H9 (cell line): ENCODE measurements at regions not wholly inside any gene's neighbourhood (a gene's known extent, or its start where the extent isn't known, plus 50 kb on each side); places are given as distances from the start of the nearest gene placed in this dataset.

Experiments used
- DNase-seq: peaks from one replicate; pipeline ENCODE4 v3.0.0-alpha.2; 2017
- H2AFZ ChIP-seq: one replicate; pipeline ENCODE4 v1.6.1; 2013; ENCODE audit warnings: mild to moderate bottlenecking, low read length, control low read depth, moderate library complexity
- H2AK5ac ChIP-seq: 2 replicates; pipeline ENCODE4 v1.6.1; 2013; ENCODE audit warnings: low read length, control low read depth, mixed read lengths; ENCODE audit not compliant: insufficient read length
- H2BK120ac ChIP-seq: one replicate; pipeline ENCODE4 v1.6.1; 2013; ENCODE audit warnings: low read depth, mild to moderate bottlenecking, low read length, control low read depth, inconsistent platforms; ENCODE audit not compliant: poor library complexity, severe bottlenecking
- H2BK12ac ChIP-seq: 2 replicates; pipeline ENCODE4 v1.6.1; 2013; ENCODE audit warnings: low read length, control low read depth, mixed read lengths, low read depth; ENCODE audit not compliant: insufficient read length
- H2BK15ac ChIP-seq: 2 replicates; pipeline ENCODE4 v1.6.1; 2013; ENCODE audit warnings: low read depth, low read length, control low read depth
- H2BK20ac ChIP-seq: one replicate; pipeline ENCODE4 v1.6.1; 2013; ENCODE audit warnings: low read depth, mild to moderate bottlenecking, low read length, control low read depth, inconsistent platforms; ENCODE audit not compliant: poor library complexity, severe bottlenecking
- H2BK5ac ChIP-seq: 2 replicates; pipeline ENCODE4 v1.6.1; 2013; ENCODE audit warnings: low read length, control low read depth, mixed read lengths; ENCODE audit not compliant: insufficient read length
- H3K14ac ChIP-seq: 2 replicates; pipeline ENCODE4 v1.6.1; 2013; ENCODE audit warnings: low read length, control low read depth; ENCODE audit not compliant: insufficient read depth
- H3K18ac ChIP-seq: 2 replicates; pipeline ENCODE4 v1.6.1; 2013; ENCODE audit warnings: low read depth, mild to moderate bottlenecking, mixed read lengths, low read length, control low read depth; ENCODE audit not compliant: insufficient read length
- H3K23ac ChIP-seq: 2 replicates; pipeline ENCODE4 v1.6.1; 2013; ENCODE audit warnings: low read length, control low read depth, mixed read lengths, low read depth; ENCODE audit not compliant: insufficient read length
- H3K23me2 ChIP-seq: 2 replicates; pipeline ENCODE4 v1.6.1; 2013; ENCODE audit warnings: low read depth, mild to moderate bottlenecking, mixed read lengths, low read length, control low read depth; ENCODE audit not compliant: insufficient read length, poor library complexity, severe bottlenecking
- H3K27ac ChIP-seq: 2 replicates; pipeline ENCODE4 v1.5.1; 2013; ENCODE audit warnings: low read length, control low read depth, mixed read lengths, low read depth; ENCODE audit not compliant: insufficient read length
- H3K27me3 ChIP-seq: 2 replicates; pipeline ENCODE4 v1.6.1; 2013; ENCODE audit warnings: low read length, control low read depth, inconsistent platforms; ENCODE audit not compliant: insufficient read depth
- H3K4ac ChIP-seq: 2 replicates; pipeline ENCODE4 v1.6.1; 2013; ENCODE audit warnings: low read depth, mild to moderate bottlenecking, control low read depth, inconsistent platforms, low read length, moderate library complexity
- H3K4me1 ChIP-seq: 2 replicates; pipeline ENCODE4 v1.6.1; 2013; ENCODE audit warnings: low read length, control low read depth, inconsistent platforms; ENCODE audit not compliant: insufficient read depth
- H3K4me2 ChIP-seq: 2 replicates; pipeline ENCODE4 v1.6.1; 2013; ENCODE audit warnings: low read length, control low read depth, mixed read lengths; ENCODE audit not compliant: insufficient read length, insufficient read depth
- H3K56ac ChIP-seq: 2 replicates; pipeline ENCODE4 v1.6.1; 2013; ENCODE audit warnings: low read depth, mild to moderate bottlenecking, mixed read lengths, low read length, control low read depth; ENCODE audit not compliant: insufficient read length
- H3K79me1 ChIP-seq: 2 replicates; pipeline ENCODE4 v1.6.1; 2013; ENCODE audit warnings: low read depth, mild to moderate bottlenecking, moderate library complexity, low read length, control low read depth, inconsistent platforms; ENCODE audit not compliant: insufficient read depth, poor library complexity, severe bottlenecking
- H3K79me2 ChIP-seq: 2 replicates; pipeline ENCODE4 v1.6.1; 2013; ENCODE audit warnings: low read length, control low read depth, inconsistent platforms; ENCODE audit not compliant: insufficient read depth
- H3K9ac ChIP-seq: 2 replicates; pipeline ENCODE4 v1.6.1; 2013; ENCODE audit warnings: low read length, control low read depth, mixed read lengths; ENCODE audit not compliant: insufficient read length; ENCODE audit errors: extremely low read depth
- H3K9me3 ChIP-seq: one replicate; pipeline ENCODE4 v1.6.1; 2013; ENCODE audit warnings: low read depth, low read length, inconsistent platforms; ENCODE audit not compliant: control insufficient read depth
- H3T11ph ChIP-seq: one replicate; pipeline ENCODE4 v1.6.1; 2013; ENCODE audit warnings: mild to moderate bottlenecking, low read length, control low read depth, inconsistent platforms
- H4K20me1 ChIP-seq: one replicate; pipeline ENCODE4 v1.6.1; 2013; ENCODE audit not compliant: control insufficient read depth, insufficient read length, insufficient read depth
- H4K5ac ChIP-seq: 2 replicates; pipeline ENCODE4 v1.6.1; 2013; ENCODE audit warnings: low read depth, mild to moderate bottlenecking, mixed read lengths, low read length, control low read depth; ENCODE audit not compliant: insufficient read length
- H4K8ac ChIP-seq: replicated peaks from 2 replicates; pipeline ENCODE4 v1.6.1; 2013; ENCODE audit warnings: low read length, control low read depth, mixed read lengths, low read depth; ENCODE audit not compliant: insufficient read length
- H4K91ac ChIP-seq: 2 replicates; pipeline ENCODE4 v1.6.1; 2013; ENCODE audit warnings: low read depth, mild to moderate bottlenecking, moderate library complexity, mixed read lengths, low read length, control low read depth; ENCODE audit not compliant: insufficient read length
- H3K27ac Mint-ChIP-seq, 3 experiments: 2 replicates in 2 of 3; 3 replicates in 1 of 3; pipeline ENCODE4 v1.8.0; 2020 to 2021; ENCODE audit warnings: mixed read lengths in 3 of 3, mild to moderate bottlenecking in 1 of 3, moderate library complexity in 1 of 3
- H3K27me3 Mint-ChIP-seq: 2 replicates; pipeline ENCODE4 v1.8.0; 2021; ENCODE audit warnings: low read depth, mild to moderate bottlenecking, moderate library complexity, mixed read lengths
- H3K36me3 Mint-ChIP-seq, 3 experiments: 2 replicates in 2 of 3; 3 replicates in 1 of 3; pipeline ENCODE4 v1.8.0; 2020 to 2021; ENCODE audit warnings: low read depth in 3 of 3, mixed read lengths in 3 of 3; ENCODE audit not compliant: insufficient read depth in 1 of 3
- H3K4me1 Mint-ChIP-seq, 2 experiments: 2 replicates each; pipeline ENCODE4 v1.8.0; 2020; ENCODE audit warnings: mixed read lengths in 2 of 2
- H3K4me3 Mint-ChIP-seq, 2 experiments: 2 replicates in 1 of 2; 3 replicates in 1 of 2; pipeline ENCODE4 v1.8.0; 2020 to 2021; ENCODE audit warnings: mild to moderate bottlenecking in 2 of 2, mixed read lengths in 2 of 2, moderate library complexity in 1 of 2
- H3K9me3 Mint-ChIP-seq, 2 experiments: 2 replicates in 1 of 2; 3 replicates in 1 of 2; pipeline ENCODE4 v1.8.0; 2020; ENCODE audit warnings: mild to moderate bottlenecking in 2 of 2, mixed read lengths in 2 of 2, moderate library complexity in 1 of 2
- WGBS: extraction: QIAGEN DNeasy Blood & Tissue Kit; methylation state at CpG from one replicate; pipeline ENCODE4 v1.1.7; 2013; ENCODE audit warnings: missing lambda C conversion rate, low lambda C conversion rate, mixed read lengths; ENCODE audit not compliant: insufficient read length; ENCODE audit errors: extremely low coverage; 5-methylcytosine and 5-hydroxymethylcytosine counted together
- TF ChIP-seq, protein P1 (sequence below): fragments of 200-600 bp; sonication (generic); conservative IDR thresholded peaks from 3 replicates; pipeline ENCODE4 v1.8.0; 2021; ENCODE audit warnings: antibody characterized with exemption, mild to moderate bottlenecking

DNA sequence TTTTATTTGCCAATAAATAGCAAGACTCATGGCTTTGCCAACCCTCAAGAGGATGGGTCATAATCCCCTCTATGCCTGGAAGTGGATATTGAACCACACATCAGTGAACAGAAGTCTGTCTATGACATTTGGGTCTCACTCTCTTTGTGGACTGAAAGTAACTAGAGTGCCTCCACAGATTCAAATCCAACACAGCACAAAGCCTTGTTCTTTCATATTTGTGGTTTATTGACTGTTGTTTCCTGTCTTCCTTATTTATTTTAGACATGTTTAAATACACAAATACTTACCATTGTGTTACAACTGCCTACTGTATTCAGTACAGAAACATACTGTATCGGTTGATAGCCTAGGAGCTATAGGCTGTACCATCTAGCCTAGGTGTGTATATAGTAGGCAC is 121.9 kb downstream of the TSN start:
- H3T11ph ChIP-seq, result no peak overlapping the region
- H4K20me1 ChIP-seq, result no peaks in the 10 kb centered on the region
- H3K56ac ChIP-seq, result no peak overlapping the region

More for the DNA sequence above, 121.9 kb downstream of the TSN start:
- H3K4me1 ChIP-seq, result no peaks in the 10 kb centered on the region
- H2BK120ac ChIP-seq, result no peak overlapping the region
- Mint-ChIP-seq H3K4me3 (no peak overlapping the region), H3K36me3 (peaks cover 0 to 10% (median 2%) of the 10 kb centered on the region in 3 experiments; a peak in 2 of 7 replicates), H3K27ac (no peak overlapping the region), H3K27me3 (no peaks in the 10 kb centered on the region; the same call in 1 of the 2 replicates), H3K4me1 (peaks cover 6 to 12% of the 10 kb centered on the region in 2 experiments), H3K9me3 (peaks cover 5 to 13% of the 10 kb centered on the region in 2 experiments; a peak in 4 of 5 replicates)
- H3K4me2 ChIP-seq, result no peak overlapping the region
- no peak overlapping the region for H2AFZ ChIP-seq
- H2AK5ac ChIP-seq, result no peak overlapping the region
- WGBS, result no CpG with 5 or more reads among the region's 1 CpG
- no peak for DNase-seq
- no peaks in the 10 kb centered on the region for H3K9me3 ChIP-seq
- H3K79me2 ChIP-seq, result no peaks in the 10 kb centered on the region
- no peak overlapping the region for H4K5ac ChIP-seq
- TF ChIP-seq, protein P1, sequence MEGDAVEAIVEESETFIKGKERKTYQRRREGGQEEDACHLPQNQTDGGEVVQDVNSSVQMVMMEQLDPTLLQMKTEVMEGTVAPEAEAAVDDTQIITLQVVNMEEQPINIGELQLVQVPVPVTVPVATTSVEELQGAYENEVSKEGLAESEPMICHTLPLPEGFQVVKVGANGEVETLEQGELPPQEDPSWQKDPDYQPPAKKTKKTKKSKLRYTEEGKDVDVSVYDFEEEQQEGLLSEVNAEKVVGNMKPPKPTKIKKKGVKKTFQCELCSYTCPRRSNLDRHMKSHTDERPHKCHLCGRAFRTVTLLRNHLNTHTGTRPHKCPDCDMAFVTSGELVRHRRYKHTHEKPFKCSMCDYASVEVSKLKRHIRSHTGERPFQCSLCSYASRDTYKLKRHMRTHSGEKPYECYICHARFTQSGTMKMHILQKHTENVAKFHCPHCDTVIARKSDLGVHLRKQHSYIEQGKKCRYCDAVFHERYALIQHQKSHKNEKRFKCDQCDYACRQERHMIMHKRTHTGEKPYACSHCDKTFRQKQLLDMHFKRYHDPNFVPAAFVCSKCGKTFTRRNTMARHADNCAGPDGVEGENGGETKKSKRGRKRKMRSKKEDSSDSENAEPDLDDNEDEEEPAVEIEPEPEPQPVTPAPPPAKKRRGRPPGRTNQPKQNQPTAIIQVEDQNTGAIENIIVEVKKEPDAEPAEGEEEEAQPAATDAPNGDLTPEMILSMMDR, result no peak
- H2BK15ac ChIP-seq, result no peak overlapping the region
- no peak overlapping the region for H3K27ac ChIP-seq
- no peak overlapping the region for H3K14ac ChIP-seq
- no peaks in the 10 kb centered on the region for H3K23me2 ChIP-seq
- no peak overlapping the region for H4K8ac ChIP-seq
- H3K9ac ChIP-seq, result no peak overlapping the region
- no peak overlapping the region for H4K91ac ChIP-seq
- no peak overlapping the region for H3K4ac ChIP-seq
- H2BK5ac ChIP-seq, result no peak overlapping the region
- H2BK12ac ChIP-seq, result no peak overlapping the region
- H2BK20ac ChIP-seq, result no peak overlapping the region
- no peaks in the 10 kb centered on the region for H3K79me1 ChIP-seq
- no peaks in the 10 kb centered on the region for H3K27me3 ChIP-seq
- H3K23ac ChIP-seq, result no peak overlapping the region
- no peak overlapping the region for H3K18ac ChIP-seq
